DMS 273 (cell line): ENCODE measurements at regions not wholly inside any gene's neighbourhood (a gene's known extent, or its start where the extent isn't known, plus 50 kb on each side); places are given as distances from the start of the nearest gene placed in this dataset.

ENCODE experiments used
- DNase-seq: peaks from one replicate; lab custom pipeline; 2025; ENCODE audit not compliant: unreplicated experiment; lab: John Stamatoyannopoulos, UW

DNA sequence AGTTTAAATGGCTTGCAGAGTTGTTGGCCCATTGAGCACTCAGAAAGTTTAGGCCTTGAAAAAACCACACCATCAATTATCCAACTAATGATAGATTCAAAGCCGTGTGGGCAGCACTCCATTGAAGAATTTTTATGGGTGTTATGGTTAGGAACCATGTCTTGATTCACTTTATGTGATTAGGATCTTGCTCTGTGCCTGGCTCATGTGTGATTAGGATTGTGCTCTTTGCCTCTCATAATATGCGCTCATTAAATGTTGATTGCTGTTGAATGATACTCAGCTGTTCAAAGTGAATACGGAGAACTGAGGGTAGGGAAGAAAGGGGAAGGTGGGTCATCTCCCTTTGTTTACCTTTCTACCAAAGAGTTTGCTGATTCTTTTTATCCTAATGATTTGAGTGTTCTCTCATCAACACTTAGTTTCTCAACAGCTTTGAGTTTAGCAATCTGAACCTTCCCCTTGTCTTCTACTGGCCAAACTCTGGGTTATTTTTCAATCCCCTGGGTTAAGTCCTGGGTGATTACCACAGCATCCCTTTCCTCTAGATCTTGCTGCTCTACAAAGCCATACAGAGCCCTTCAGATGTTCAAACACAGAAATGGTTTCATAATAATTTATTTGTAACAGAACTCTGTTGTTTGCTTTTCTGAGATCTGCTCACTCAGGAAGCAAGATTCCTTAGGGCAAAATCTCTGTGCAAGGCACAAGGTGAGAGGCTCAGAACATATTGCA, 668.8 kb upstream of the RGMB start:
- DNase-seq, result no peak

DNA sequence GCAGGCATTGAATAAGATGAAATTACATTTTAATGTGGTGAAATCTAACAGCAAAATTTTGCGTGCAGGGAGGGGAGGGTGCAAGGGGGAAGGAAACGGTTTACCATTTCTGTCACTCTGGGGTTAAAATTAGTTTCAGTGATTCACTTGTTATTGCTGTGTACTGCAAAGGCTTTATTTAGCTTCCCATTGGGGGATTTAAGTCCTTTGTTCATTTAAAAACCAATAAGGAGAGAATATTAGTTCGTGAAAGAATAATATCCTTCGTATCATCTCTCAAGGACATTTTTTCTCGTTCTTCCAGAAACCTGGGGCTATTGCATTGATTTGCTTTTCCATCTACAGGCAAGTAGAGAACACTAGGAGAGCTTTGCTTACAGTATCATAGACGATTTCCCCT, 667.8 kb upstream of the RGMB start:
- DNase-seq, result no peak

DNA sequence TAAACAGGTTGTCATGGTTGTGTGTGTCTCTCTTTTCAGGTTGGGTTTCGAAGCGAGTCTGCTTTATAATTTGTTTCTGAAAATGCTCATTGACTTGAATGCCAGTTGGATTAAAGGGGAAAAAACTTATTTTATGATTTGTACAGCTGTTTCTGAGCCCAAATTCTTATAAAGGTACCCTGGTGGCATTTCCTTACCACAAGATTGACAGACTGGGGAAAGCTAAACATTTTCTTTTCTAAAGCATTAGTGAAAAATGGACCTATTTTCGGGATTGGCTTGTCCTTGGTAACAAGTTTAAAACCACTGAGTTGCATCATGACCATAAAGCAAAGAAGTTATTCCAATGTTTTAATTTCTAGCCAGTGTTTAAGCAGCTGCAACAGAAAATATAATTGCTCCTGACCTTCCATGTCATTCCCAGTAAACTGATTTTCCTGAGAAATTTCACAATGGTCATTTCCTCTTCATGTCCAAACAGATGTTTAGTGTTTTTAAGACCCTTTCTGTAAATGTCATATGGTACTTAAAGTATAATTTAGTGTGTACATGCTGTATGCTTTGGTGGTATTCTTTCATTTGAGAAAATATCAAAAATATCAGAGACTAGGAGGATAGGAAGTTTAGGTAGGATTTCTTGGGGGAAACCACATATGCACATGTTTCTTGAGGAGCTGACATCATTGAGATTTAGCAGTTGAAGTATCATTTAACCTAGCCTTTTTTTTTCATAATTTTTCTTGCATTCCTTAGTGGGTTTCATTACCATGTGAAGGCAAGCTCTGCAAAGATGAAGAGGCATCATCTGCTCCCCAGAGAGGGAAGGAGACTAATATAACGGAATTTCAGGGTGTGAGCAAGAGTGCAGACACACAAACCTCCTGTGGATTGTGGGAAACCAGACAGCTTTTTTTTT, 667.1 kb upstream of the RGMB start:
- DNase-seq, result no peak

DNA sequence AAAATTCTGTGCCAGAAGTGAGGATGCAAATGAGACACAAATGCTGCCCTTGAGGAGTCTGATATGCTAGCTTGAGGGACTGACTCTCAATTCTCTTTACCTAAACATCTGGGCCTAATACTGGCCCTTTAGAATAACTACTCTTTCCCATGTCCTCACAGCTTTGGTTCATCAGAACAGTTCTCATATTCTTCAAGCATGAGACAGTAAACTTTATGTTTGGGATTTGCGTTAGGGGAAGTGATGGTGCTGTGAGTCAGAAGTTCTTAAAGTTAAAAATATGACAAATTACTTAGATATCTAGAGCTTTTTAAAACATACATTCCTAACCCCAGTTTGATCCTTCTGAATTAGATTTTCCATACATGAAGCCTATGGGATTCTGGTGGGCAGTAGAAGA, 665.0 kb upstream of the RGMB start:
- DNase-seq, result no peak

DNA sequence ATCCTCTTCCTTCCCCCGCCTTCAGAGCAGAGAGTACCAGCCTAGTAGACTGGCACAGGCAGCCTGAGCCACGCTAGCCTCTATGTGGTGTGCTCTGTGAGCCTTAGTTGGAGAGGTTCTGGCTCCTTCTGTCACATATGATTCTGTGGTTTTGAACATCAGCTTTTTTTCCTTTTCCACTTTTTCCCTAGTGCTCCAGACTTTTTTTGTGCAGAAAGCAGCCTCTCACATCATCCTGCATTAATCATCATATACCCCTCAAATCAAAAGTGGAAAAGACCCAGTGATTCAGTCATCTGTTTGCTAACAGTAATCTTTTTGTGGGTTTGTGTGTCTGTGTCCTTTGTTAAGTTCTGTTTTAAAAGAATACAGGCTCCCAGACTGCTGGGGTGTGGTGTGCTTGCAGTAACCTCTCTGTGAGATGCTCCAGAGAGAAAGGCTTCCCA, 663.9 kb upstream of the RGMB start:
- no peak for DNase-seq

DNA sequence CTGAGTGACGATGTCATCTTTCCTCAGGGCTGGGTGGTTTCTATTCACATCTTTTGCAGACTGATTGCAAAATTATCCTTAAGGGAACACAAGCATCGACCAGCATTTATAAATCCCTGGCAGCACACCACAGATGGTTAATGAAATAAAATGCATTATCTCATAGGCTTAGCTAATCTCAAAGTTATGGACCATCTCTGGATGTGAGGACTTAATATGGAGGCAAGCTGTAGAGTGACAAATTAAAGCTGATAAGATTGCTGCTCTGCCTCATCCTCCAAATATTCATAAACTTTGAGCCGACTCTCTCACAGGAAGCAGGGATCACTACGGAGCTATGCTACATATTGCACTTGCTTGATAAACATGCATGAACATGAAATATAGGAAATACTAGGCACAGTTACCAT, 663.2 kb upstream of the RGMB start:
- DNase-seq, result no peak

DNA sequence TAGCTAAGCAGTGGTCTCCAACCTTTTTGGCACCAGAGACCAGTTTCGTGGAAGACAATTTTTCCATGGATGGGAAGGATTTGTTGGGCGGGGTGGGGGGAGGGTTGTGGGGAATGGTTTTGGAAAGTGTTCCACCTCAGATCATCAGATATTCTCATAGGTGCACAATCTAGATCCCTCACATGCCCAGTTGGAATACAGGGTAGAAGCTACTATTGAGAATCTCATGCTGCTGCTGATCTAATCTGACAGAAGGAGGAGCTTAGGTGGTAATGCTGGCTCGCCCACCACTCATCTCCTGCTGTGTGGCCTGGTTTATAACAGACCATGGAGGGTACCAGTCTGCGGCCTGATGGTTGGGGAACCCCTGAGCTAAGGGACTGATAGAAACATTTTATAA, 662.7 kb upstream of the RGMB start:
- DNase-seq, result no peak

DNA sequence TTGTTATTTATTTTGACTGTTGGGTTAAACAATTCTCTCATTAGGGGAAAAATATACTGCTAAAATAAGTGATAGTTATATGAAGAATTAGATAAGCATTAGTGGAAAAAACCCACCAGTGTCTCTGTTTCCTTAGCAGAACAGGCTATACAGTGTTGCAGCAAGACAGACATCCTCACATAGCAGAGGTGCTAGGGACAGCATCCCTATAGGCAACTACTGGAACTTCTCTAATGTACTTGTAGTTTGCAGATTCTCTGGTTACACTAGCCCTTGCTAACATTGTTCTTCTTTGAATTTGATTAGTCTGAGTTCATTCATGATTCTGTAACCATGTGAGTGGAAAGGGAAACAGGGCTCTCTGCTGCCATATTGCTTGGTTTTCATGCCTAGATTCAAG, 661.8 kb upstream of the RGMB start:
- no peak for DNase-seq

DNA sequence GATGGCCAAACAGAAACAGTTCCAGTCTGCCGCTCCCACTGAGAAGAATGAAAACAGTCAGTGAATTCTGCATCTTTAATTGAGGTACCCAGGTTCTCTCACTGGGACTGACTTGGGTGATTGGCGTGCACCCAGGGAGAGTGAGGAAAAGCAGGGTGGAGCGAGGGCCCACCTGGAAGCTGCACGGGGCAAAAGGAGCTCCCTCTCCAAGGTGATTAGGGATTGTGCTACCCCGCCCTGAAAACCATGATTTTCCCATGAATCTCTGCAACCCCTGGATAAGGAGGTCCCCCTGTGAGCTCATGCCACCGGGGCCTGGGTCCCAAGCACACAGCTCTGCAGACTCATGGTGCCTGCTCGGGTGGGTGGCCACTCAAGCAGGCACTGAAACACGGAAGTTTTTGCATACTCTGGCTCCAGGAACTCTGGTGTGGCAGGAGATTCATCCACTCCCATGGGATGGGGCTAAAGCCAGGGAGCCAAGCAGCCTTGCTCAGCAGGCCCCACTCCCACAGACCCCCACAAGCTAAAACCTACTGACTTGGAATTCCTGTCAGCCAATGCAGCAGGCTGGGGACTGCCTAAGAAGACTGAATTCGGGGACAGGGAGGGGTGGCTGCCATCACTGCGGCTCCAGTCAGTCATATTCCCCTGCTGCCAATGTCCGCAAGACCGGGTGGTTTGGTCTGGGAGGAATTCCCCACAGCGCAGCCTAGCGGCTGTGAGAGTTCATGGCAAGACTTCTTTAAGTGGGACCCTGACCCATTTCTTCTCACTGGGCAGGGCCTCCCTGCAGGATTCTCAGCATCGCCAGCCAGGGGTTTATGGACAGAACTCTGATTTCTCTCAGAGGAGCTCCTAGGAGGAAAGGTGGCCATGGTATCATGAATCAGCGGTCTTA, 652.2 kb upstream of the RGMB start:
- DNase-seq, result no peak

DNA sequence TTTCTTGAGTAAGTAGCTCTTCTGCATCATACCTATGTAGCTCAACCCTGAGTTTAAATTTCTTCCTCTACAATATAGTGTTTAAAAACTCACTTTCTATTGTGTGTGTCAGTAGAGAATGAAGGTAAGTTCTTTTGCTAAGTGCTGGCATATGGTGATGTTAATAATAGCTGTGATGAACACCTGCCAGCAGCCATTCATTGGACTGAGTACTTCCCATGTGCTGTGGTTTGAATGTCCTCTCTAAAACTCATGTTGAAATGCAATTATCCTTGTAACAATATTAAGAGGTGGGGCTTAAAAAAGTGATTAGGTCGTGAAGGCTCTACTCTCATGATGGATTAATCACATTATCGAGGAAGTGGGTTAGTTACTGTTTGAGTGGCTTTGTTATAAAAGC, 645.2 kb upstream of the RGMB start:
- DNase-seq, result peak; percentile 61

DNA sequence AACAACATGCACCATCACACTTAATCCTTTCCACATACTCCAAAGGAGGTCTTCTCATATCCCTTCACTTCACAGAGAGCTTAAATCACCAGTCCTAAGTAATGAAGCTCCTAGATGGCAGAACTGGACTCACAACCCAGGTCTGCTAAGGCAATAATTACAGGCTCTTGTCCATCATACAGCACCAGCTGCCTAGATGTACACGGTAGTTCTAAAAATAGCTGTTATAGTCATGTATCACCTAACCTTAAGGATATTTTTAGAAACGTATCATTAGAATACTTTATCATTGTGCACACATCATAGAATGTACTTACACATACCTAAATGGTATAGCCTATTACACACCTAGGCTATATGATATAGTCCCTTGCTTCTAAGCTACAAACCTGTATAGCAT, 644.6 kb upstream of the RGMB start:
- peak; percentile 17 for DNase-seq

DNA sequence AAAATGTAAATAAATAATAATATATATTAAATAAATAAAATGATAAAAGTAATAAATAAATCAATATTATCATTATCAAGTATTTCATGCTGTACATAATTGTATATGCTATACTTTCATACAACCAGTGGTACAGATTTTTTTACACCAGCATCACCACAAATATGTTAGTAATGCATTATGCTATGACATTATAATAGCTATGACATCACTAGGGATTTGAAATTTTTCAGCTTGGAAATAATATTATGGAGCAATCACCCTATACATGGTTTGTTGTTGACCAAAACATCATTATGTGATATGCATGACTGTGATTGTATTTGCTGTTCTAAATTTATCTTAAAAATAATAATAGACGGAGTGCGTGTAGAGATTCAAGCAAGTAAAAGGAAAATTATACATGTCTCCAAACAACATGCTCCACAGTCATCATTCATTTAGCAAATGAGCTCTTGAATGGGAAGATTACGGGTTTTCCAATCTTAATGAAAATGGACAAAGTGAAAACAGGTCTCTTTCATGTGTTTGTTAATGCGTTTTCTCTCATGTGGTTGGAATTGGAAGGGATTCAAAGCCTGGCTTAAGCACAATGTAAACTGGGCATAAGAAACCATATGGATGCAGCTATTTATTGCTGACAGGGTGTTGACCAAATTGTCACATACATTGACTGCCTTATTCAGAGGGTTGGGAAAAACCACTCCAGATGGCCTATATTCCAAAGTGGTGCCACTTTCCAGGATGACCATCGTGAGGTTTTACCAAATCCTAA, 643.0 kb upstream of the RGMB start:
- DNase-seq, result peak; percentile 42

DNA sequence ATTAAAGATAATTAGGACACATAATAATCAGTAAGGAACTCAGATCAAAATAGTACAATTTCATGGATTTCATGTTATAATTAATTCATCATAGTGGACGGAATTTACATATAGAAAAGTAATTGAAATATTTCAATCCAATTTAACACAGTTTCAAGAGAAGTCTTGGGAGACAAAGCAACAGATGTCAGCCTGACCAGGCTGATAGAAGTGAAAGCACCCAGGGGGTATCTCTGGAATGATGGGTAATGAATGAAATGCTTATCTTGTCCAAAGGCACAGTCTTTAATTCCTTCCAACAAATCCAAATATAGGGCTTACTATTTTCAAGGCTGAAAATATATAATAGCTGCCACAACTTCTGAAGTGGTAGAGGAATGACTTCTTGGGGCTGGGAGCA, 629.3 kb upstream of the RGMB start:
- no peak for DNase-seq

DNA sequence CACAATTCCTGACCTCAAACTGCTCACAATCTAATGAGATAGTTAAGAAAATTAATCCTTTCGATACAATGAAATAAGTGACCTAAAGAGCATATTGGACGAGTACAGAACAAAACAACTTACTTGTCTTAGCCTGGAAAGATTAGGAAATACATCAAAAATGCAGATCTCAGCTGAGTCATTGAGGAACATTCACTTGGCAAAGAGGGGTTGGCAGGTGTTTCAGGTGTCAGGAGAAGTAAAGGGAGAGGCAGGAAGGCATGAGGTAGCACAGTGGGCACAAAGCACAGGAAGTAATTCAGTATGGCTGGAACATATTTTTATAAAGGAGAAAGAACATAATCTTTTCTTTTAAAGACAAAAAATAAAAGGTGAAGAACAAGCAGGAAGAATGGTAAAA, 628.8 kb upstream of the RGMB start:
- no peak for DNase-seq

DNA sequence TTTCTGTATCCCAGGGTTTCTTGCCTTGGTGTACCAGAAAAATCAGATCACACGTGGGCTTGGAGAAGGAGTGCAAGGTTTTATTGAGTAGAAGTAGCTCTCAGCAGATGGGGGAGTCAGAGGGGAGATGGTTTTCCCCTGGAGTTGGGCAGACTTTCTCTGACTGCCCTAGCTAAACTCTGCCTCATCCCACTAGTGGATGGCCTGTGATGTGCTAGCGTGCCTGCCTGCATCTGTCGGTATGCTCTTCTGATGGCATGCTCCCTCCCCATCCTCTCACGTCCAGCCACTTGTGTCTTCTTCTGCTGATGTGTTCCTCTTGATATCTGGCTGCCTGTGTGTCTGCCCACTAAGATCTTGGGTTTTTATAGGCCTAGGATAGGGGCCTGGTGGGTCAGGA, 616.1 kb upstream of the RGMB start:
- no peak for DNase-seq

DNA sequence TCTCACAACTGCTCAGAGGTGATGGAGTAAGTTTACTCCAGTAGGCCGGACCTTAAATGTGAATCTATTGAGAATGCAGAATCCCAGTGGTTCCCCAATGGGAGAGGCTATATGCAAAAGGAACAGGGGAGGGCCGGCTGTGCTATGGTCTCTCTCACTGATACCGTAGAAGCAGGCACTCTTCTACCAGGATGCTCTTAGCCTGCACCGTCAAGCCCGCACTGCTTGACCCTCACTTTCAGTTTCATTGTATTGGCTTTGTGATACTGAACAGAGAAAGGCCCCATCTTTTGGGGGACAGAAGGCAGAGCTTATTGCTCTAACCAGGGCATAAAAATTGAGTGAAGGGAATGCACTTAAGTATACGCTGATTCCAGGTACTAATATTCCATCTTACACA, 615.0 kb upstream of the RGMB start:
- DNase-seq, result no peak

DNA sequence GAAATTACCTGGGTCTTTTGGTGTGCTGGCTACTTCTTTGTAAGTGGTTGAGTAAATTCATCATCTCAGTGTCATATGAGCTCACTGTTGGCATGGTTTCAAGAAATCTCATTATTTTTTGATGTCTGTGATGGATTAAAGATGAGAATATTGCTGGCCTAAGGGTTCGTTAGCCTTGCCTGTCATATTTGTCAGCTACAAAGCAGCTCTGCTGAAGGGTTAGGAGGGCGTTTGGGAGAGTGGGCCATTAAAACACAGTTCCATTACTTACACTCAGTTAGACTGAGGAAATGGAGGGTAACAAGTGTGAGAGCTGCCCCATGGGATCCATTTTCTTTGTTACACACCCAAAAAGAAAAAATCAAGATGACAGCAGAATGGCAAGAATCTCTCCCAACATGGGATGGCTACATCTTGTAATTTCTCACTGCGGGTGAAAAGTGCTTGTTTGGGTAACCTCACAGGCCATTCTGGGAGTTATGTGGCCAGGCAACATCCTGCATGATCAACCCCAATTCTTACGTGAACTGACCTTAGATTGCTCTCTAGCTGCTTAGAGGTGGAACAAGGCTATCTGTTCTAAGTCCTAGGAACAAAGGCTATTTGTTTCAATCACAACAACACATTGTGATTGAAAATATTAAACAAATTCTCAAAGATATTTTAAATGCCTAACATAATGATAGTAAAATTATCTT, 609.5 kb upstream of the RGMB start:
- no peak for DNase-seq

DNA sequence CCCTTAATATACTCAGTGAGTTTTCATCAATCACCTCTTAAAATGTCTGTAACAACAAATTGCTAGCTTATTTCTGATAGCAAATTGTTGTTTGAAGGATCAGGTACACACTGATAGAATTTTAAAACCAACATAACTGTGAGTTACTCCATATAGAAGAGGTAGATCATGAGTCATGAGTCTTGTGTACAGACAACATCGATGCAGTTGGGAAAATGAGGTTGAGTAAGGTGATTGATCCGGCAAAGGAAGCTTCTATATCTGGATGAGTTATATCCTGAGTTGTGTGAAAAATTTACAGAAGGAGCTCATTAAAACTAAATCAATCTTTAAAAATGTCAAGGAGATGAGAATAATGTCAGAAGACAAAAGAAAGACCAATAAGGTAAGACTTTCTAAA, 604.6 kb upstream of the RGMB start:
- DNase-seq, result no peak

DNA sequence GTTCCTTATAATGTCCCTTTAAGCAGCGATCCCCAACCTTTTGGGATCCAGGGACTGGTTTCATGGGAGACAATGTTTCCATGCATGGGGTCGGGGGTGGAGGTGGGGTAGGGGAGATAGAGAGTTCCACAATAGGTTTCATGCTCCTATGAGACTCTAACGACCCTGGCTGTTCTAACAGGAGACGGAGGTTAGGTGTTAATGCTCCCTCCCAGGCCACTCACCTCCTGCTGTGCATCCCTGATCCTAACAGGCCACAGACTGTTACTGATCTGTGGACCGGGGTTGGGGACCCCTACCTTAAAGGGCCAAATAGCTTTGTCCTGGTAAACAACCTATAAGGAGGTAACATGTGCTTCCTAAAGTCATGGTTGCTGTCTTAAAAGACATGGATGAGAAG, 602.5 kb upstream of the RGMB start:
- DNase-seq, result no peak

DNA sequence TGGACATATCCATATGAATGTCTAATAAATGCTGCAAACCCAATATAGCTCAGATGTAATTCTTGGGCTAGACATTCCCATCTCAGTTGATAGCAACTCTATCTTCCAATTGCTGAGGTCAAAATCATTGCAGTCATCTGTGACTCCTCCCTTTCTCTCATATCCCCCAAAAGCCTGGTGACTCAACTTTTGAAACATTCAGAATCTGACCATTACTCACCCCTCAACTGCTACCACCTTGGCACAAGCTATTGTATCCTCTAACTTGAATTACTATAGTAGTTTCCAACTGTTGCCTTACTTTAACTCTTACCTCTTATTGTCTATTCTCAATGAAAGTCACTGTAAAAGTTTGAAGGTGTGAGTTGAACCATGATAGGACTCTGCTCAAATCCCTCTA, 600.1 kb upstream of the RGMB start:
- no peak for DNase-seq
